SK-N-SH (cell line): ENCODE measurements at regions not wholly inside any gene's neighbourhood (a gene's known extent, or its start where the extent isn't known, plus 50 kb on each side); places are given as distances from the start of the nearest gene placed in this dataset.

ENCODE experiments used
- CTCF ChIA-PET: fragments of 300-600, 350-600 bp; formaldehyde crosslinking; extraction: SDS; loops from one replicate; lab custom pipeline; 2021; lab: Yijun Ruan, JAX
- POLR2A ChIA-PET: fragments of 350-600 bp; sonication (Branson Sonifier 250); formaldehyde crosslinking; extraction: SDS; loops from one replicate; lab custom pipeline; 2020; ENCODE audit warnings: antibody characterized with exemption, inconsistent platforms; lab: Yijun Ruan, JAX
- DNase-seq: peaks from one replicate; pipeline ENCODE4 v3.0.0; 2012
- H2AFZ ChIP-seq: fragments of 200-600 bp; sonication (generic); 2 replicates; pipeline ENCODE4 v1.8.1; 2016; ENCODE audit warnings: antibody characterized with exemption, mild to moderate bottlenecking, low read depth
- H3F3A ChIP-seq: fragments of 200-600 bp; sonication (generic); replicated peaks from 2 replicates; pipeline ENCODE3; 2016; ENCODE audit warnings: antibody characterized with exemption, mild to moderate bottlenecking; ENCODE audit not compliant: insufficient read depth
- H3K27ac ChIP-seq, 2 experiments: fragments of 200-500 bp in 1 of 2; fragments of 200-600 bp in 1 of 2; sonication (Bioruptor generic) in 1 of 2; sonication (generic), shearing (Covaris generic) in 1 of 2; 2 replicates each; pipeline versions ENCODE4 v1.5.1 to v1.6.1; 2014 to 2016; ENCODE audit warnings: low read depth in 2 of 2, inconsistent platforms in 1 of 2, low read length in 1 of 2, mild to moderate bottlenecking in 1 of 2, mixed read lengths in 1 of 2
- H3K27me3 ChIP-seq: fragments of 200-600 bp; sonication (generic), shearing (Covaris generic); 2 replicates; pipeline ENCODE4 v1.6.1; 2016; ENCODE audit warnings: mixed run types; ENCODE audit not compliant: insufficient read depth
- H3K36me3 ChIP-seq, 2 experiments: fragments of 200-500 bp in 1 of 2; fragments of 200-600 bp in 1 of 2; sonication (Bioruptor generic) in 1 of 2; sonication (generic) in 1 of 2; replicated peaks in 1 of 2; 2 replicates each; pipeline versions ENCODE3 to v1.5.1; 2014 to 2016; ENCODE audit warnings: low read length in 1 of 2, mild to moderate bottlenecking in 1 of 2; ENCODE audit not compliant: insufficient read depth in 2 of 2, control insufficient read depth in 1 of 2
- H3K4me1 ChIP-seq, 2 experiments: fragments of 200-500 bp in 1 of 2; fragments of 200-600 bp in 1 of 2; sonication (Bioruptor generic) in 1 of 2; sonication (generic), shearing (Covaris generic) in 1 of 2; 2 replicates each; pipeline versions ENCODE4 v1.5.1 to v1.6.1; 2014 to 2016; ENCODE audit warnings: low read depth in 1 of 2, low read length in 1 of 2, mixed run types in 1 of 2; ENCODE audit not compliant: insufficient read depth in 2 of 2, control insufficient read depth in 1 of 2
- H3K4me2 ChIP-seq: fragments of 200-600 bp; sonication (generic), shearing (Covaris generic); 2 replicates; pipeline ENCODE4 v1.6.1; 2017; ENCODE audit warnings: mixed run types
- H3K4me3 ChIP-seq, 2 experiments: fragments of 200-500 bp in 1 of 2; fragments of 200-600 bp in 1 of 2; sonication (Bioruptor generic) in 1 of 2; sonication (generic), shearing (Covaris generic) in 1 of 2; 2 replicates each; pipeline versions ENCODE4 v1.5.1 to v1.8.1; 2014 to 2016; ENCODE audit warnings: low read depth in 2 of 2, inconsistent platforms in 1 of 2, low read length in 1 of 2, mild to moderate bottlenecking in 1 of 2, mixed read lengths in 1 of 2, moderate library complexity in 1 of 2
- H3K79me2 ChIP-seq: fragments of 200-600 bp; sonication (generic); 2 replicates; pipeline ENCODE4 v1.8.1; 2017; ENCODE audit warnings: mild to moderate bottlenecking; ENCODE audit not compliant: insufficient read depth
- H3K9ac ChIP-seq: fragments of 200-600 bp; sonication (generic); 2 replicates; pipeline ENCODE4 v1.6.1; 2017; ENCODE audit warnings: mixed run types
- H3K9me2 ChIP-seq: fragments of 200-600 bp; sonication (generic); 2 replicates; pipeline ENCODE4 v1.6.1; 2017; ENCODE audit warnings: mixed run types
- H3K9me3 ChIP-seq: fragments of 200-600 bp; sonication (generic); 2 replicates; pipeline ENCODE4 v1.6.1; 2017; ENCODE audit warnings: mixed run types, mild to moderate bottlenecking, moderate library complexity
- H4K20me1 ChIP-seq: fragments of 200-600 bp; sonication (generic); 2 replicates; pipeline ENCODE4 v1.6.1; 2017; ENCODE audit warnings: mild to moderate bottlenecking, mixed run types; ENCODE audit not compliant: insufficient read depth
- CHD2 ChIP-seq: fragments of 150-350 bp; IDR thresholded peaks from 2 replicates; pipeline ENCODE4 v1.6.1; 2018; ENCODE audit warnings: low read length; ENCODE audit not compliant: partially characterized antibody
- ELF1 ChIP-seq: IDR thresholded peaks from 2 replicates; pipeline ENCODE4 v1.4.0; 2012
- FOSL2 ChIP-seq: IDR thresholded peaks from 2 replicates; pipeline ENCODE4 v1.4.0; 2012; ENCODE audit warnings: low read depth, mild to moderate bottlenecking, moderate library complexity, borderline replicate concordance
- FOXJ3 ChIP-seq: sonication (generic); formaldehyde crosslinking; IDR thresholded peaks from 2 replicates; pipeline ENCODE4 v1.5.1; 2020; ENCODE audit warnings: mild to moderate bottlenecking, missing genetic modification reagents
- FOXM1 ChIP-seq: IDR thresholded peaks from 2 replicates; pipeline ENCODE4 v1.4.0; 2012; ENCODE audit warnings: low read depth, mild to moderate bottlenecking
- GABPA ChIP-seq: IDR thresholded peaks from 2 replicates; pipeline ENCODE4 v1.4.0; 2012; ENCODE audit warnings: low read depth, mild to moderate bottlenecking
- JUND ChIP-seq: IDR thresholded peaks from 2 replicates; pipeline ENCODE4 v1.4.0; 2012
- MXI1 ChIP-seq: IDR thresholded peaks from 2 replicates; pipeline ENCODE4 v1.6.1; 2012; ENCODE audit warnings: mild to moderate bottlenecking, low read depth, low read length, improper control_type of control experiment
- POLR2AphosphoS5 ChIP-seq: IDR thresholded peaks from 2 replicates; pipeline ENCODE4 v1.6.1; 2012; ENCODE audit warnings: low read depth, low read length
- RAD21 ChIP-seq: IDR thresholded peaks from 2 replicates; pipeline ENCODE4 v1.6.1; 2012; ENCODE audit warnings: mild to moderate bottlenecking, low read length
- TAF1 ChIP-seq: IDR thresholded peaks from 2 replicates; pipeline ENCODE4 v1.6.1; 2012; ENCODE audit warnings: low read depth, mild to moderate bottlenecking, low read length, moderate library complexity, borderline replicate concordance
- TCF12 ChIP-seq: IDR thresholded peaks from 2 replicates; pipeline ENCODE4 v1.4.0; 2012
- TEAD4 ChIP-seq: IDR thresholded peaks from 2 replicates; pipeline ENCODE4 v1.4.0; 2012; ENCODE audit warnings: mild to moderate bottlenecking, borderline replicate concordance; ENCODE audit not compliant: insufficient read depth
- YY1 ChIP-seq: IDR thresholded peaks from 2 replicates; pipeline ENCODE4 v1.4.0; 2012; ENCODE audit warnings: low read depth, mild to moderate bottlenecking
- WGBS: methylation state at CpG from one replicate; pipeline ENCODE4 v1.1.6; 2017; ENCODE audit warnings: low lambda C conversion rate; 5-methylcytosine and 5-hydroxymethylcytosine counted together
- TF ChIP-seq, protein P1 (sequence below): fragments of 200-600 bp; sonication (generic); IDR thresholded peaks from 2 replicates; pipeline ENCODE4 v1.6.1; 2017; ENCODE audit warnings: antibody characterized with exemption, mild to moderate bottlenecking, moderate library complexity
- TF ChIP-seq, protein P2 (sequence below): IDR thresholded peaks from 2 replicates; pipeline ENCODE4 v1.4.0; 2012; ENCODE audit warnings: low read depth, borderline replicate concordance
- TF ChIP-seq, protein P3 (sequence below): IDR thresholded peaks from 2 replicates; pipeline ENCODE4 v1.6.1; 2012; ENCODE audit warnings: mild to moderate bottlenecking, low read depth, low read length, moderate library complexity
- TF ChIP-seq, protein P4 (sequence below): IDR thresholded peaks from 2 replicates; pipeline ENCODE4 v1.4.0; 2012; ENCODE audit warnings: low read depth, borderline replicate concordance
- TF ChIP-seq, protein P5 (sequence below): IDR thresholded peaks from 2 replicates; pipeline ENCODE4; 2012

DNA sequence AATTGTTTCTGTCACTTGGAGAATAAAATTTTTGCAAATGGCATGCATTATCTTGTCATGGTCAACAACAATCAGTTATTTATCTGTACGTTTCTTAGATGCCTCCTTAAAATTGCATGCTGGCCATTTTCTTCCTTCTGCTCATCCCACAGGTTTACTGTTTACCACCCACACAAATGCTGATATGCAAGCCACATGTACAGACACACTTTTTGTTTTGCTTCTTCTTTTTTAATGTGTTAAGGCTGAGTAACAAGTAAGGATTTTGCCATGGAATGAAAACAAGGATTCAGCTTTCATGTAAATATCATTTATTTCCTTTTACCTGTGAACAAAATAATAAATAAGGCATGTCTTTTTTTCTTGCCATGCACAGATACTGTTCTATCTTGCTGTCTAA lies 1077.1 kb upstream of the ZEB2 start:
- no peaks in the 10 kb centered on the region for H3K9me3 ChIP-seq
- ChIA-PET POLR2A (no interaction called here), CTCF (no interaction called here)
- WGBS: 77% methylated on average over 1 of the region's 1 CpG
- peaks cover 14% of the 10 kb centered on the region for H3F3A ChIP-seq
- no peak overlapping the region for H3K4me2 ChIP-seq
- DNase-seq: no peak
- no peaks in the 10 kb centered on the region for H3K9me2 ChIP-seq
- no peak overlapping the region for H3K4me3 ChIP-seq
- H3K4me1 ChIP-seq: peaks cover 0 to 47% of the 10 kb centered on the region in 2 experiments; a peak in 3 of 4 replicates
- no peaks in the 10 kb centered on the region for H3K36me3 ChIP-seq
- no peak overlapping the region for H3K9ac ChIP-seq
- H4K20me1 ChIP-seq: no peaks in the 10 kb centered on the region
- TF ChIP-seq MXI1: no peak
- no peak for TF ChIP-seq POLR2AphosphoS5
- TF ChIP-seq FOSL2: no peak
- TF ChIP-seq FOXM1: no peak
- TF ChIP-seq, protein P1, sequence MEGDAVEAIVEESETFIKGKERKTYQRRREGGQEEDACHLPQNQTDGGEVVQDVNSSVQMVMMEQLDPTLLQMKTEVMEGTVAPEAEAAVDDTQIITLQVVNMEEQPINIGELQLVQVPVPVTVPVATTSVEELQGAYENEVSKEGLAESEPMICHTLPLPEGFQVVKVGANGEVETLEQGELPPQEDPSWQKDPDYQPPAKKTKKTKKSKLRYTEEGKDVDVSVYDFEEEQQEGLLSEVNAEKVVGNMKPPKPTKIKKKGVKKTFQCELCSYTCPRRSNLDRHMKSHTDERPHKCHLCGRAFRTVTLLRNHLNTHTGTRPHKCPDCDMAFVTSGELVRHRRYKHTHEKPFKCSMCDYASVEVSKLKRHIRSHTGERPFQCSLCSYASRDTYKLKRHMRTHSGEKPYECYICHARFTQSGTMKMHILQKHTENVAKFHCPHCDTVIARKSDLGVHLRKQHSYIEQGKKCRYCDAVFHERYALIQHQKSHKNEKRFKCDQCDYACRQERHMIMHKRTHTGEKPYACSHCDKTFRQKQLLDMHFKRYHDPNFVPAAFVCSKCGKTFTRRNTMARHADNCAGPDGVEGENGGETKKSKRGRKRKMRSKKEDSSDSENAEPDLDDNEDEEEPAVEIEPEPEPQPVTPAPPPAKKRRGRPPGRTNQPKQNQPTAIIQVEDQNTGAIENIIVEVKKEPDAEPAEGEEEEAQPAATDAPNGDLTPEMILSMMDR: no peak
- TF ChIP-seq RAD21: no peak
- no peak for TF ChIP-seq JUND
- TF ChIP-seq GABPA: no peak
- TF ChIP-seq TAF1: no peak
- TF ChIP-seq TEAD4: no peak
- TF ChIP-seq, protein P2, sequence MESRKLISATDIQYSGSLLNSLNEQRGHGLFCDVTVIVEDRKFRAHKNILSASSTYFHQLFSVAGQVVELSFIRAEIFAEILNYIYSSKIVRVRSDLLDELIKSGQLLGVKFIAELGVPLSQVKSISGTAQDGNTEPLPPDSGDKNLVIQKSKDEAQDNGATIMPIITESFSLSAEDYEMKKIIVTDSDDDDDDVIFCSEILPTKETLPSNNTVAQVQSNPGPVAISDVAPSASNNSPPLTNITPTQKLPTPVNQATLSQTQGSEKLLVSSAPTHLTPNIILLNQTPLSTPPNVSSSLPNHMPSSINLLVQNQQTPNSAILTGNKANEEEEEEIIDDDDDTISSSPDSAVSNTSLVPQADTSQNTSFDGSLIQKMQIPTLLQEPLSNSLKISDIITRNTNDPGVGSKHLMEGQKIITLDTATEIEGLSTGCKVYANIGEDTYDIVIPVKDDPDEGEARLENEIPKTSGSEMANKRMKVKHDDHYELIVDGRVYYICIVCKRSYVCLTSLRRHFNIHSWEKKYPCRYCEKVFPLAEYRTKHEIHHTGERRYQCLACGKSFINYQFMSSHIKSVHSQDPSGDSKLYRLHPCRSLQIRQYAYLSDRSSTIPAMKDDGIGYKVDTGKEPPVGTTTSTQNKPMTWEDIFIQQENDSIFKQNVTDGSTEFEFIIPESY: no peak
- TF ChIP-seq CHD2: no peak
- no peak for TF ChIP-seq TCF12
- H3K27me3 ChIP-seq: no peaks in the 10 kb centered on the region
- H2AFZ ChIP-seq: no peak overlapping the region
- H3K79me2 ChIP-seq: no peaks in the 10 kb centered on the region
- H3K27ac ChIP-seq: no peak overlapping the region

DNA sequence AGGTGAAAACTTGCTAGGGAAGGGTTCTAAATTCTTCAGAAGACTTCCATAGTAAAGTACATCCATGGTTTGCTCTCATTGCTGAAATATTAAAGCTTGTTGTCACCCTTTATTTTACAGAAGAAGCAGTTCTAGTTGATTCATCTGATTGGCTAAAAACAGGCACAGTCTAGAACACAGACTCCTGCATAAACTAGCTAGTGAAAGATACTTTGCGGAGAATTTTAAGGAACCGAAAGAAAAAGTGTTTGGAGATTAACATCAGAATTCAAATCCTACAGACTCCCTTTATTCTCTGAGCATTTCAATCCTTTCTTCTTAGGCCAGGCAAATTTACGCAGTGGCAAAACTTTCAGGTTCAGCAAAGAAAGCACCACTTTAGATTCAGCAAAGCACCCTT lies 1076.5 kb upstream of the ZEB2 start:
- Histone ChIP-seq H3K79me2 (no peaks in the 10 kb centered on the region), H3F3A (peaks cover 14% of the 10 kb centered on the region), H2AFZ (no peak overlapping the region), H3K4me1 (peaks cover 0 to 47% of the 10 kb centered on the region in 2 experiments; a peak in 3 of 4 replicates), H3K9ac (no peak overlapping the region), H3K4me2 (no peak overlapping the region), H3K36me3 (no peaks in the 10 kb centered on the region), H3K27ac (no peak overlapping the region), H3K9me3 (no peaks in the 10 kb centered on the region), H3K27me3 (no peaks in the 10 kb centered on the region), H3K9me2 (no peaks in the 10 kb centered on the region), H3K4me3 (no peak overlapping the region), H4K20me1 (no peaks in the 10 kb centered on the region)
- DNase-seq: no peak
- 94% methylated on average over 3 of the region's 3 CpGs for WGBS
- POLR2A ChIA-PET: no interaction called here
- CTCF ChIA-PET: no interaction called here
- no peak for TF ChIP-seq YY1
- no peak for TF ChIP-seq TAF1
- TF ChIP-seq, protein P3, sequence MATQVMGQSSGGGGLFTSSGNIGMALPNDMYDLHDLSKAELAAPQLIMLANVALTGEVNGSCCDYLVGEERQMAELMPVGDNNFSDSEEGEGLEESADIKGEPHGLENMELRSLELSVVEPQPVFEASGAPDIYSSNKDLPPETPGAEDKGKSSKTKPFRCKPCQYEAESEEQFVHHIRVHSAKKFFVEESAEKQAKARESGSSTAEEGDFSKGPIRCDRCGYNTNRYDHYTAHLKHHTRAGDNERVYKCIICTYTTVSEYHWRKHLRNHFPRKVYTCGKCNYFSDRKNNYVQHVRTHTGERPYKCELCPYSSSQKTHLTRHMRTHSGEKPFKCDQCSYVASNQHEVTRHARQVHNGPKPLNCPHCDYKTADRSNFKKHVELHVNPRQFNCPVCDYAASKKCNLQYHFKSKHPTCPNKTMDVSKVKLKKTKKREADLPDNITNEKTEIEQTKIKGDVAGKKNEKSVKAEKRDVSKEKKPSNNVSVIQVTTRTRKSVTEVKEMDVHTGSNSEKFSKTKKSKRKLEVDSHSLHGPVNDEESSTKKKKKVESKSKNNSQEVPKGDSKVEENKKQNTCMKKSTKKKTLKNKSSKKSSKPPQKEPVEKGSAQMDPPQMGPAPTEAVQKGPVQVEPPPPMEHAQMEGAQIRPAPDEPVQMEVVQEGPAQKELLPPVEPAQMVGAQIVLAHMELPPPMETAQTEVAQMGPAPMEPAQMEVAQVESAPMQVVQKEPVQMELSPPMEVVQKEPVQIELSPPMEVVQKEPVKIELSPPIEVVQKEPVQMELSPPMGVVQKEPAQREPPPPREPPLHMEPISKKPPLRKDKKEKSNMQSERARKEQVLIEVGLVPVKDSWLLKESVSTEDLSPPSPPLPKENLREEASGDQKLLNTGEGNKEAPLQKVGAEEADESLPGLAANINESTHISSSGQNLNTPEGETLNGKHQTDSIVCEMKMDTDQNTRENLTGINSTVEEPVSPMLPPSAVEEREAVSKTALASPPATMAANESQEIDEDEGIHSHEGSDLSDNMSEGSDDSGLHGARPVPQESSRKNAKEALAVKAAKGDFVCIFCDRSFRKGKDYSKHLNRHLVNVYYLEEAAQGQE: no peak
- TF ChIP-seq FOXJ3: no peak
- no peak for TF ChIP-seq POLR2AphosphoS5
- TF ChIP-seq ELF1: no peak
- TF ChIP-seq CHD2: no peak
- TF ChIP-seq, protein P4, sequence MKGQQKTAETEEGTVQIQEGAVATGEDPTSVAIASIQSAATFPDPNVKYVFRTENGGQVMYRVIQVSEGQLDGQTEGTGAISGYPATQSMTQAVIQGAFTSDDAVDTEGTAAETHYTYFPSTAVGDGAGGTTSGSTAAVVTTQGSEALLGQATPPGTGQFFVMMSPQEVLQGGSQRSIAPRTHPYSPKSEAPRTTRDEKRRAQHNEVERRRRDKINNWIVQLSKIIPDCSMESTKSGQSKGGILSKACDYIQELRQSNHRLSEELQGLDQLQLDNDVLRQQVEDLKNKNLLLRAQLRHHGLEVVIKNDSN: no peak
- TF ChIP-seq JUND: no peak
- TF ChIP-seq, protein P5, sequence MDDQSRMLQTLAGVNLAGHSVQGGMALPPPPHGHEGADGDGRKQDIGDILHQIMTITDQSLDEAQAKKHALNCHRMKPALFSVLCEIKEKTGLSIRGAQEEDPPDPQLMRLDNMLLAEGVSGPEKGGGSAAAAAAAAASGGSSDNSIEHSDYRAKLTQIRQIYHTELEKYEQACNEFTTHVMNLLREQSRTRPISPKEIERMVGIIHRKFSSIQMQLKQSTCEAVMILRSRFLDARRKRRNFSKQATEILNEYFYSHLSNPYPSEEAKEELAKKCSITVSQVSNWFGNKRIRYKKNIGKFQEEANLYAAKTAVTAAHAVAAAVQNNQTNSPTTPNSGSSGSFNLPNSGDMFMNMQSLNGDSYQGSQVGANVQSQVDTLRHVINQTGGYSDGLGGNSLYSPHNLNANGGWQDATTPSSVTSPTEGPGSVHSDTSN: no peak
